ENCODE measurements at regions not wholly inside any gene's neighbourhood (a gene's known extent, or its start where the extent isn't known, plus 50 kb on each side); places are given as distances from the start of the nearest gene placed in this dataset.

DNA sequence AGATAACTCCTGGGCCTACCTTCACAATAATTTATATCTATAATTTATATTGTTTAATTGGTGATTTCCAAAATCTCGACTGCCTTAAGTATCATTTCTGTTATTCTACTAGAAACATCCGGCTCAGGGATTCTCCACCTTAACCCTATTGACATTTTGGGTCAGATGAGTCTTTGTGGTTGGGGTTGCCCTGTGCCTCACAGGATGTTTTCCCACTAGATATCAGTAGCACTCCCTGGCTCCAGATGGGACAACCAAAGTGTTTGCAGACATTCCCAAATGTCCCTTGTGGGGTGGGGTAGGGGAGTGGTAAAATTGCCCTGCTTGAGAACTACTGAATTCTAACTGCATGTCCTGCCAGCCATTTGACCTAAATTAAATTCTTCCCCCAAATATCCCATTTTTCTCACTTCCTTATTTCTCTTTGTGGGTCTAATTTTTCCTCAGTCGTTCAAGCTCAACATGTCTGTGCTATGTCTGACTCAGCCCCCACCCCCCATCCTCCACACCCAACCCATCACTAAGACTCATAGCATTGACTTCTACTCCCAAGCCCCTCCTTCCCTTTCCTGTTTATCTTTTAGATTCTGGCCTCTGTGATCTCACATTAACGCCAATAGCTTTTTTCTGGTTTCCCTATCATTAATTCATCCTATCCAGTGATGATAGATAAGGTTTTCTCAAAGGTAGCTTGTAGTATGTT, 545.1 kb downstream of the EFNB2 start:
- Mint-ChIP-seq H3K36me3 (ENCODE audit: low read depth) (no peaks in the 10 kb centered on the region), H3K27me3 (no peaks in the 10 kb centered on the region), H3K4me3 (no peak overlapping the region), H3K4me1 (ENCODE audit: low read depth) (no peaks in the 10 kb centered on the region), H3K27ac (no peak overlapping the region), H3K9me3 (no peaks in the 10 kb centered on the region)
- intact Hi-C loops (cut with micrococcal nuclease): no loop called here
- DNase-seq: no peak
- CTCF ChIA-PET: no interaction called here
- no peak for ATAC-seq
- TF ChIP-seq, protein P1, sequence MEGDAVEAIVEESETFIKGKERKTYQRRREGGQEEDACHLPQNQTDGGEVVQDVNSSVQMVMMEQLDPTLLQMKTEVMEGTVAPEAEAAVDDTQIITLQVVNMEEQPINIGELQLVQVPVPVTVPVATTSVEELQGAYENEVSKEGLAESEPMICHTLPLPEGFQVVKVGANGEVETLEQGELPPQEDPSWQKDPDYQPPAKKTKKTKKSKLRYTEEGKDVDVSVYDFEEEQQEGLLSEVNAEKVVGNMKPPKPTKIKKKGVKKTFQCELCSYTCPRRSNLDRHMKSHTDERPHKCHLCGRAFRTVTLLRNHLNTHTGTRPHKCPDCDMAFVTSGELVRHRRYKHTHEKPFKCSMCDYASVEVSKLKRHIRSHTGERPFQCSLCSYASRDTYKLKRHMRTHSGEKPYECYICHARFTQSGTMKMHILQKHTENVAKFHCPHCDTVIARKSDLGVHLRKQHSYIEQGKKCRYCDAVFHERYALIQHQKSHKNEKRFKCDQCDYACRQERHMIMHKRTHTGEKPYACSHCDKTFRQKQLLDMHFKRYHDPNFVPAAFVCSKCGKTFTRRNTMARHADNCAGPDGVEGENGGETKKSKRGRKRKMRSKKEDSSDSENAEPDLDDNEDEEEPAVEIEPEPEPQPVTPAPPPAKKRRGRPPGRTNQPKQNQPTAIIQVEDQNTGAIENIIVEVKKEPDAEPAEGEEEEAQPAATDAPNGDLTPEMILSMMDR (IDR thresholded peaks at IDR 0.05): no peak
- POLR2A ChIA-PET: no interaction called here

DNA sequence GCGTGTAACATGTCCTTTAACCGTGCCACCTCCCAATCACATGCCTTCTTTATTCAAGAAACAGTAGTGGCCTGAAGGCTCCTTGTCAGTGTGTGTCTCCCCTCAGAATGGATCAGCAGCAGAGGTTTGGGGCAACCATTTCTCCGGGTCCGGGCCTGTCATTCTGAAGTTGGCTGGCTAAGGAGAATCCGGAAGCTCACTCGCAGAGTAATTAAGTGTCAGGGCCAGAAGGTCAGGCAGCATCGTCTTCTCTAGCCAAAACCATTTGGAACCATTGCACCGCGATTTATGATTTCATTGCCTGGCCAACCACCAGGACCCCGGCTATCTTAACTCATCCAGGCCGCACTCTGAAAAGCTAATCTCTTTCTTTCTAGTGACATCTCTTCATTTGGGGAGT, 550.8 kb downstream of the EFNB2 start:
- Mint-ChIP-seq H3K4me3 (no peak overlapping the region), H3K9me3 (no peaks in the 10 kb centered on the region), H3K36me3 (ENCODE audit: low read depth) (no peaks in the 10 kb centered on the region), H3K27me3 (no peaks in the 10 kb centered on the region), H3K4me1 (ENCODE audit: low read depth) (no peaks in the 10 kb centered on the region), H3K27ac (no peak overlapping the region)
- DNase-seq (no peak), ATAC-seq (no peak)
- ChIA-PET CTCF (no interaction called here), POLR2A (no interaction called here)
- intact Hi-C loops (cut with micrococcal nuclease): no loop called here
- TF ChIP-seq, protein P1 (IDR thresholded peaks at IDR 0.05): no peak

DNA sequence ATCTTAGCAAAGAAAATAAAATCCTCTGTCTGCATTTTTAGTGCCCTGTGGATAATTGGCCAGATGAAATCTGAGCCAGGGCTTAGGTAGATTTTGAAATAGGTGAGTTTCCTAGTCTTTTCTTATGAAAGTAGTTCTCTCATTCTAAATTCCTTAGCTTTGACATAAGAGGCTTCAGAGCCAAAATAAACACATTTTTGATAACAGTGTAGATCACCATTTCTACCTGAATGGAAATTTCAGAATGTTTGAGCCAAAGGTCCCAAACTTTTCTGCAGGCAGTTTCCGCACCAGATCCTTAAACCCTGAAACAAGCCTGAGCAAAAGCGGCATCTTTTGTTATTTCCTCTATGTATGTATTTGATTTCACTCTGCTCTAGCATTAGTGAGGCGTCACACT, 551.2 kb downstream of the EFNB2 start:
- Mint-ChIP-seq H3K9me3 (no peaks in the 10 kb centered on the region), H3K27me3 (no peaks in the 10 kb centered on the region), H3K4me1 (ENCODE audit: low read depth) (no peaks in the 10 kb centered on the region), H3K4me3 (no peak overlapping the region), H3K27ac (no peak overlapping the region), H3K36me3 (ENCODE audit: low read depth) (no peaks in the 10 kb centered on the region)
- DNase-seq (no peak), ATAC-seq (no peak)
- TF ChIP-seq, protein P1 (IDR thresholded peaks at IDR 0.05): no peak
- intact Hi-C loops (cut with micrococcal nuclease): no loop called here
- POLR2A ChIA-PET: no interaction called here
- CTCF ChIA-PET: no interaction called here

DNA sequence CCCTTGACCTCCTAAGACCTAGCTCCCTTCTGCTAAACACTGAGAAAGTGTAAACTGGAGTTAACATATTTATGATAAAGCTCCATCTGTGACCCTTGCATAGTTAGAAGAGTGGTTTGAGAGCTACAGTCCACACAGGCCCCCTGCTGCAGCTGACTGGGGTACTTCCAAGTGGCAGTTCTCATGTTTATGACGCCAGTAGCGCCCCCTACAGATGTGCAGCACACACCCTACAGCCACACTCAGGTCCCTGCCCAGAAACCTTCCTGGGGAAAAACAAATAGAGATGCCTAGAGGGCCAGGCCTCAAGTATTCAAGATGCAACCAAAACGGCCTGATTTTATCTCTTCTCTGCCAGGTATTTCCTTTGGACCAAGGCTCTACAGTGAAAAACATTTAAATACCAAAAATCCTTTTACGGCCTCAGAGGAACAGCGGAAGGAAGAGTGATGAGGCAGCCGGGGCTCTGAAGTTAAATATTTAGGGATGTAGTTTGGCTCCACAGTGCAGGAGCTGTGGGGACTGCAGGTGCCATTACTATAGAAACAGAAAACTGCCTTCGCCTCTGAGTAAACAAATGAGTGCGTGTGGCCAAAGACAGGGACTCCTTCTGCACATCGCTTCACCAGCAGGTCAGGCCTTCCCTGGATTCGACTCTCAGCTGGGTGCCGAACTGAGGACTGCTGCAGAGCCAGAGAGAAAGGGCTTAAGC, 553.1 kb downstream of the EFNB2 start:
- Mint-ChIP-seq H3K36me3 (ENCODE audit: low read depth) (no peaks in the 10 kb centered on the region), H3K9me3 (no peaks in the 10 kb centered on the region), H3K4me1 (ENCODE audit: low read depth) (no peaks in the 10 kb centered on the region), H3K27ac (no peak overlapping the region), H3K4me3 (no peak overlapping the region), H3K27me3 (no peaks in the 10 kb centered on the region)
- TF ChIP-seq, protein P1 (IDR thresholded peaks at IDR 0.05): no peak
- DNase-seq (no peak), ATAC-seq (no peak)
- ChIA-PET CTCF (no interaction called here), POLR2A (no interaction called here)
- intact Hi-C loops (cut with micrococcal nuclease): no loop called here

DNA sequence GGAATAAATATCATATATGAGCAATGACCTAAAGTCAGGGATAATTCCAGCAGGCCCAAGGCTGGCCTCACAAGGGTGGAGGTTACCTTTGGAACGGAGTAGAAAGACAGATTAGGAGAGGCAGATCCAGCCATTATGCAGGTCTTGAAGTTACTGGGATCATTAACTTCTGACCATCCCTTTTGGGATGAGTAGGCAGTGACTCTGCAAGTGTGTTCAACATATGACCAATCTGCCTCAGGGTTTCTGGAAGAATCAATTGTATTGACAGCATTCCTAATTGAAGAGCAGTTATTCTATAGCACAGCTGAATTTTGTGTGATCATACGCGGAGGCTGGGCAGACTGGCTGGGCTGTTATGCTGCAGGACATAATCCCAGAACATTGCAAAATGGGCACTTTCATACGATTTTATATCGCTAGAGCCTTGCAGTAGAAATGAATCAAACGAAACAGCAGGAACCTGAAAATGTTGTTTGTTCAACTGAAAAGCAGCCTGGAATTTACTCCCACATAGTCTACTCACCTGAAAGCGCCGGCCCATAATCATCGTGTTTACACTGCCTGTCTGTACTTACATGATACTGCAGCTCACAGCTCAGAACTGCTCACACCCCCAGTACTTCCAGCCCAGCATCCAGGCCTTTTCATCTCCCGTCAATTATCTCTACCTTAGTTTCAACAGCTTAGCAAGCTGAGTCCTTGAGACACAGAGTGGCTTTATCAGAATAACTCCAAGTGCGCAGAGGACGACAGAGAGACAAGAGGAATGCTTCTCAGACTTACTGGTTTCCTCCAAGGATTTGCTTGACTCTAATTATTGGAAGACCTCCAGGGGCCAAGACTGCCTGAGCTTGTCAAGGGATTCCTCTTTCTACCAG, 556.1 kb downstream of the EFNB2 start:
- H3K27ac Mint-ChIP-seq: no peak overlapping the region
- DNase-seq (no peak), ATAC-seq (no peak)
- peaks cover 3% of the 10 kb centered on the region for H3K9me3 Mint-ChIP-seq
- ChIA-PET POLR2A (no interaction called here), CTCF (no interaction called here)
- no peaks in the 10 kb centered on the region for H3K36me3 Mint-ChIP-seq (ENCODE audit: low read depth)
- intact Hi-C loops (cut with micrococcal nuclease): no loop called here
- no peaks in the 10 kb centered on the region for H3K4me1 Mint-ChIP-seq (ENCODE audit: low read depth)
- TF ChIP-seq, protein P1 (IDR thresholded peaks at IDR 0.05): no peak
- H3K27me3 Mint-ChIP-seq: no peaks in the 10 kb centered on the region
- H3K4me3 Mint-ChIP-seq: no peak overlapping the region

Data from activated CD8-positive, alpha-beta T cell treated with anti-CD3 and anti-CD28 coated beads for 36 hours (primary cell).